Heart left ventricle (tissue), 16 donors: ENCODE measurements at regions not wholly inside any gene's neighbourhood (a gene's known extent, or its start where the extent isn't known, plus 50 kb on each side); places are given as distances from the start of the nearest gene placed in this dataset.

ENCODE experiments used
- ATAC-seq, 4 donors: fragments of 200-7000 bp; cut with Tn5 transposase; one replicate each; pipeline ENCODE4 v1.9.1; 2020 to 2022; ENCODE audit warnings: moderate library complexity in 4 of 4, mild to moderate bottlenecking in 3 of 4, moderate number of reproducible peaks in 1 of 4
- DNase-seq, 5 donors: peaks; one replicate each; pipeline ENCODE4 v3.0.0-alpha.2; 2020
- H3K27ac ChIP-seq, 12 donors: fragments of 200-600 bp; sonication (generic) in 4 of 12; one replicate each; pipeline versions ENCODE4 v1.5.0 to v1.8.0; 2016 to 2022; ENCODE audit warnings: mild to moderate bottlenecking in 2 of 12
- H3K27me3 ChIP-seq, 9 donors: fragments of 200-600 bp; sonication (generic) in 2 of 9; one replicate each; pipeline versions ENCODE4 v1.5.1 to v1.8.0; 2016 to 2022; ENCODE audit warnings: mild to moderate bottlenecking in 3 of 9
- H3K36me3 ChIP-seq, 9 donors: fragments of 200-600 bp; sonication (generic) in 2 of 9; one replicate each; pipeline versions ENCODE4 v1.5.0 to v1.8.0; 2018 to 2022; ENCODE audit warnings: mild to moderate bottlenecking in 2 of 9
- H3K4me1 ChIP-seq, 12 donors: fragments of 200-600 bp; sonication (generic) in 4 of 12; one replicate each; pipeline versions ENCODE4 v1.5.0 to v1.8.0; 2016 to 2022; ENCODE audit warnings: mild to moderate bottlenecking in 3 of 12
- H3K4me3 ChIP-seq, 12 donors: fragments of 200-600 bp; sonication (generic) in 4 of 12; one replicate each; pipeline versions ENCODE4 v1.5.0 to v1.8.0; 2017 to 2022; ENCODE audit warnings: mild to moderate bottlenecking in 9 of 12, moderate library complexity in 4 of 12
- H3K9me3 ChIP-seq, 12 donors: fragments of 200-600 bp; sonication (generic) in 4 of 12; one replicate each; pipeline versions ENCODE4 v1.5.0 to v1.8.0; 2016 to 2022; ENCODE audit warnings: mild to moderate bottlenecking in 1 of 12
- CTCF ChIP-seq, 12 donors: fragments of 200-600 bp; sonication (generic) in 4 of 12; IDR thresholded peaks; one replicate each; pipeline versions ENCODE4 v1.5.0 to v1.8.0; 2018 to 2022; ENCODE audit warnings: antibody characterized with exemption in 12 of 12, mild to moderate bottlenecking in 5 of 12
- POLR2A ChIP-seq, 2 donors: fragments of 450-650 bp; IDR thresholded peaks; one replicate each; pipeline ENCODE4 v1.6.1; 2017; ENCODE audit warnings: antibody characterized with exemption in 2 of 2, mild to moderate bottlenecking in 2 of 2, moderate library complexity in 2 of 2
- WGBS, 4 donors: extraction: QIAGEN DNeasy Blood & Tissue Kit in 2 of 4; methylation state at CpG; one replicate each; pipeline versions ENCODE4 v1.1.5 to v1.1.7; 2013 to 2018; 5-methylcytosine and 5-hydroxymethylcytosine counted together
- intact Hi-C, 10 donors: fragments of 100-400 bp; cut with DNase I; formaldehyde crosslinking; loops; one replicate each; pipeline versions ENCODE4 v1.11.1 to v1.14.2; 2022
- donor health status: ischemic (EF 13 %, LVEDD 7.1; RV severe dilation, severe dysfunction).
- donor health status: healthy with polysubstance abuse.
- donor health status: DM: no; HTN: yes; CAD: no.
- donor health status: DM: no; HTN: no; CAD: no.
- donor health status: ischemic (EF 25% LVEDD 6.9; RV normal size, moderate dysfunction).
- donor health status: ischemic (EF 25% LVEDD 5.7; RV mildly dilated, moderate dysfunction).
- donor health status: healthy.
- donor health status: DM: yes; HTN: yes; CAD: no.
- donor health status: ischemic (EF 35%, LVEDD 5.7; RV mildly dilated, moderate dysfunction).
- donor health status: nonischemic (EF 11% LVEDD 7.7; RV severe dilation, severe dysfunction).
- donor health status: DM: yes; HTN: yes; CAD: no.
- donor health status: PGD.
- donor health status: ischemic (EF 29% LVEDD 5.4; RV normal size, mild dysfunction).
- donor health status: nonischemic (EF 23%, LVEDD 6.1; RV moderate dilation, normal function).

GRCh38 chr16:72626623-72627022, 421.3 kb downstream of the ZFHX3 start:
- Histone ChIP-seq H3K27me3 (no peaks in the 10 kb centered on the region), H3K36me3 (no peaks in the 10 kb centered on the region), H3K4me3 (no peak overlapping the region), H3K9me3 (no peaks in the 10 kb centered on the region), H3K4me1 (no peaks in the 10 kb centered on the region), H3K27ac (no peak overlapping the region)
- no peak for ATAC-seq
- DNase-seq = no peak
- TF ChIP-seq CTCF (IDR thresholded peaks at IDR 0.05) (no peak), POLR2A (IDR thresholded peaks at IDR 0.05) (no peak)
- intact Hi-C loops = no loop called here

- H3K36me3 ChIP-seq = no peaks in the 10 kb centered on the region
- intact Hi-C loops = no loop called here
- ATAC-seq (no peak), DNase-seq (no peak)
- H3K4me3 ChIP-seq = no peak overlapping the region
- no peaks in the 10 kb centered on the region for H3K27me3 ChIP-seq
- no peak for TF ChIP-seq POLR2A (IDR thresholded peaks at IDR 0.05)
- no peak for TF ChIP-seq CTCF (IDR thresholded peaks at IDR 0.05)
- H3K4me1 ChIP-seq = no peaks in the 10 kb centered on the region
- WGBS, 4 donors = 77 to 87% (median 82%) methylated on average over 3 of the region's 3 CpGs
- H3K27ac ChIP-seq = no peak overlapping the region
- peaks cover 0 to 4% (median 0%) of the 10 kb centered on the region in 12 donors for H3K9me3 ChIP-seq
Measured at GRCh38 chr16:72621651-72622050, 426.3 kb downstream of the ZFHX3 start.

GRCh38 chr16:72620853-72621252, 427.1 kb downstream of the ZFHX3 start:
- Histone ChIP-seq H3K36me3 (no peaks in the 10 kb centered on the region), H3K27me3 (no peaks in the 10 kb centered on the region), H3K9me3 (peaks cover 0 to 4% (median 0%) of the 10 kb centered on the region in 12 donors), H3K4me1 (no peaks in the 10 kb centered on the region), H3K4me3 (no peak overlapping the region), H3K27ac (no peak overlapping the region)
- no peak for ATAC-seq
- 75 to 79% (median 79%) methylated on average over 2 of the region's 2 CpGs for WGBS, 4 donors
- DNase-seq = no peak
- intact Hi-C loops = no loop called here
- TF ChIP-seq POLR2A (IDR thresholded peaks at IDR 0.05) (no peak), CTCF (IDR thresholded peaks at IDR 0.05) (no peak)

- Histone ChIP-seq H3K36me3 (no peaks in the 10 kb centered on the region), H3K9me3 (peaks cover 0 to 4% (median 0%) of the 10 kb centered on the region in 12 donors), H3K27me3 (no peaks in the 10 kb centered on the region), H3K27ac (no peak overlapping the region), H3K4me3 (no peak overlapping the region), H3K4me1 (no peaks in the 10 kb centered on the region)
- TF ChIP-seq CTCF (IDR thresholded peaks at IDR 0.05) = no peak
- TF ChIP-seq POLR2A (IDR thresholded peaks at IDR 0.05) = no peak
- intact Hi-C loops = no loop called here
- 82 to 91% (median 89%) methylated on average over 4 of the region's 4 CpGs for WGBS, 4 donors
- DNase-seq (no peak), ATAC-seq (no peak)
Measured at GRCh38 chr16:72620348-72620747, 427.6 kb downstream of the ZFHX3 start.
